Testis (tissue), 2 donors: ENCODE measurements at regions not wholly inside any gene's neighbourhood (a gene's known extent, or its start where the extent isn't known, plus 50 kb on each side); places are given as distances from the start of the nearest gene placed in this dataset.

Experiments used
- DNase-seq: peaks from one replicate; pipeline ENCODE4 v3.0.0-alpha.2; 2019
- H3K27ac ChIP-seq, 2 donors: fragments of 200-600 bp; sonication (generic); one replicate each; pipeline ENCODE4 v1.5.1; 2019
- H3K27me3 ChIP-seq: fragments of 200-600 bp; sonication (generic); one replicate; pipeline ENCODE4 v1.5.1; 2019
- H3K36me3 ChIP-seq: fragments of 200-600 bp; sonication (generic); one replicate; pipeline ENCODE4 v1.5.1; 2017; ENCODE audit warnings: low read depth; ENCODE audit errors: missing control alignments
- H3K4me1 ChIP-seq: fragments of 200-600 bp; sonication (generic); one replicate; pipeline ENCODE4 v1.5.1; 2019
- H3K4me3 ChIP-seq, 2 donors: fragments of 200-600 bp; sonication (generic); one replicate each; pipeline ENCODE4 v1.5.1; 2017 to 2019
- H3K9me3 ChIP-seq: fragments of 200-600 bp; sonication (generic); one replicate; pipeline ENCODE4 v1.5.1; 2017
- POLR2A ChIP-seq: fragments of 450-650 bp; IDR thresholded peaks from one replicate; pipeline ENCODE4 v1.6.1; 2017; ENCODE audit warnings: antibody characterized with exemption, mild to moderate bottlenecking, moderate library complexity
- WGBS, 2 donors: methylation state at CpG; one replicate each; pipeline ENCODE4 v1.1.5; 2018; 5-methylcytosine and 5-hydroxymethylcytosine counted together
- intact Hi-C: fragments of 100-400 bp; cut with DNase I; formaldehyde crosslinking; loops from one replicate; pipeline ENCODE4 v1.15.1; 2023; ENCODE audit warnings: low total_unique reads
- TF ChIP-seq, protein P1 (sequence below), 3 experiments: fragments of 450-650 bp in 2 of 3; fragments of 200-600 bp in 1 of 3; sonication (generic) in 1 of 3; IDR thresholded peaks; one replicate each; pipeline ENCODE4 v1.5.1; 2016 to 2019; ENCODE audit warnings: antibody characterized with exemption in 3 of 3, mild to moderate bottlenecking in 2 of 3, moderate library complexity in 1 of 3

- H3K27ac ChIP-seq: no peak overlapping the region
- no peak overlapping the region for H3K4me3 ChIP-seq
- H3K27me3 ChIP-seq: no peaks in the 10 kb centered on the region
- no peaks in the 10 kb centered on the region for H3K9me3 ChIP-seq
- TF ChIP-seq, protein P1, sequence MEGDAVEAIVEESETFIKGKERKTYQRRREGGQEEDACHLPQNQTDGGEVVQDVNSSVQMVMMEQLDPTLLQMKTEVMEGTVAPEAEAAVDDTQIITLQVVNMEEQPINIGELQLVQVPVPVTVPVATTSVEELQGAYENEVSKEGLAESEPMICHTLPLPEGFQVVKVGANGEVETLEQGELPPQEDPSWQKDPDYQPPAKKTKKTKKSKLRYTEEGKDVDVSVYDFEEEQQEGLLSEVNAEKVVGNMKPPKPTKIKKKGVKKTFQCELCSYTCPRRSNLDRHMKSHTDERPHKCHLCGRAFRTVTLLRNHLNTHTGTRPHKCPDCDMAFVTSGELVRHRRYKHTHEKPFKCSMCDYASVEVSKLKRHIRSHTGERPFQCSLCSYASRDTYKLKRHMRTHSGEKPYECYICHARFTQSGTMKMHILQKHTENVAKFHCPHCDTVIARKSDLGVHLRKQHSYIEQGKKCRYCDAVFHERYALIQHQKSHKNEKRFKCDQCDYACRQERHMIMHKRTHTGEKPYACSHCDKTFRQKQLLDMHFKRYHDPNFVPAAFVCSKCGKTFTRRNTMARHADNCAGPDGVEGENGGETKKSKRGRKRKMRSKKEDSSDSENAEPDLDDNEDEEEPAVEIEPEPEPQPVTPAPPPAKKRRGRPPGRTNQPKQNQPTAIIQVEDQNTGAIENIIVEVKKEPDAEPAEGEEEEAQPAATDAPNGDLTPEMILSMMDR (IDR thresholded peaks at IDR 0.05): no peak
- TF ChIP-seq POLR2A: no peak
- 70% methylated on average over 1 of the region's 1 CpG for WGBS, 2 donors
- H3K36me3 ChIP-seq: no peaks in the 10 kb centered on the region
- no peak for DNase-seq
- H3K4me1 ChIP-seq: no peaks in the 10 kb centered on the region
- intact Hi-C loops: no loop called here
Observed at GRCh38 chr13:89970353-89970709, 1377.2 kb upstream of the MIR17HG start.

DNA sequence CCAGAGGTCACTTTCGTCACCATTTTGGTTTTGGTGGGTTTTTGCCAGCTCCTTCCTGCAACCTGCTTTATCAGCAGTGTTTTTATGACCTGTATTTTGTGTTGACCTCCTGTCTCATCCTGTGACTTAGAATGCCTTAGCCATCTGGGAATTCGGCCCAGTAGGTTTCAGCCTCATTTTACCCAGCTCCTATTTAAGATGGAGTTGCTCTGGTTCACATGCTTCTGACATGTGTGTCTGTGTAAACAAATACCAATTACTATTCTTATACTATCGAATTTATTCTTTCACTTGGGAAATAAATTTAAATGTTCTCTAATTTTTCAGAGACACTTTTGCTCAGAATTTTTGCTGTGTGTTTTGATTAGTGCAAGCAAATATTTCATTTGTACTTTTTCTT, 1370.3 kb upstream of the MIR17HG start:
- H3K9me3 ChIP-seq: no peaks in the 10 kb centered on the region
- TF ChIP-seq, protein P1 (IDR thresholded peaks at IDR 0.05): no peak
- TF ChIP-seq POLR2A: no peak
- DNase-seq: no peak
- no peaks in the 10 kb centered on the region for H3K4me1 ChIP-seq
- no peaks in the 10 kb centered on the region for H3K27me3 ChIP-seq
- H3K36me3 ChIP-seq: no peaks in the 10 kb centered on the region
- no peak overlapping the region for H3K4me3 ChIP-seq
- intact Hi-C loops: no loop called here
- no peak overlapping the region for H3K27ac ChIP-seq
- 85 to 87% methylated on average over 3 of the region's 3 CpGs for WGBS, 2 donors

GRCh38 chr13:89980896-89981295, 1366.6 kb upstream of the MIR17HG start:
- no peaks in the 10 kb centered on the region for H3K9me3 ChIP-seq
- H3K36me3 ChIP-seq: no peaks in the 10 kb centered on the region
- no peak for DNase-seq
- H3K27ac ChIP-seq: no peak overlapping the region
- no peak for TF ChIP-seq POLR2A
- TF ChIP-seq, protein P1 (IDR thresholded peaks at IDR 0.05): no peak
- H3K27me3 ChIP-seq: no peaks in the 10 kb centered on the region
- intact Hi-C loops: no loop called here
- no peak overlapping the region for H3K4me3 ChIP-seq
- no peaks in the 10 kb centered on the region for H3K4me1 ChIP-seq

DNA sequence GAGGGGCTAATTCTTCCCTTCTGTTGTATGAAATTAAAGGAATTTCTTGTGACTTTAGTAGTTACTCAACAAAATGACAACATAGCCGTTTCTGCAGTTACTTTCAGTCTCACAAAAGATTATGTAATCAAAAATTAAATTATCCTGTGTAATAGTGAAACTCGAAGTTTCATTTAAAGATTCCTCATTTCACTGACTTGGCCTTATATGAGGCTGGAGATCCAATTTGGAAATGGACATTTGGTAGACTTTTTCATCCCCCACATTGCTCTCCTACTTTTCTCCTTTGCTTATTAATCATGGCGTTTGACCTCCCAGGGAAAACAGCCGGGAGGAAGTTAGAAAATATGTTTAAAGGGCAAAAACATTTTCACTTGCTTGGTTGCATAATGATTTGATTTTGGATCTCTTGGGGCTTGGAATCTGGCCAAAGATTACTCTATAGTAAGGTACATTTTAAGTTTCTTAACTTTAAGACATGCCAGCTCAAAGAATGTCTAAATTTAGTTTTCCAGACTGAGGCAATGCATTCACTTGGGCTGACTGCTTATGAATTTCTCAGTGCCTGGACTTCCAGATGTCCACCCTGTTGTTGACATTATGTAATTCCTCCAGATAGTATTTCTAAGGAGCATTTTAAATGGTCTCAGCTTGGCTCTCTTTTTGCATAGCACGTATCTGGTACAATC, 1364.9 kb upstream of the MIR17HG start:
- no peak for DNase-seq
- 19 to 47% methylated on average over 5 of the region's 5 CpGs for WGBS, 2 donors
- TF ChIP-seq POLR2A: no peak
- TF ChIP-seq, protein P1 (IDR thresholded peaks at IDR 0.05): no peak
- intact Hi-C loops: no loop called here
- Histone ChIP-seq H3K4me1 (no peaks in the 10 kb centered on the region), H3K36me3 (no peaks in the 10 kb centered on the region), H3K9me3 (no peaks in the 10 kb centered on the region), H3K27ac (no peak overlapping the region), H3K4me3 (no peak overlapping the region), H3K27me3 (no peaks in the 10 kb centered on the region)

DNA sequence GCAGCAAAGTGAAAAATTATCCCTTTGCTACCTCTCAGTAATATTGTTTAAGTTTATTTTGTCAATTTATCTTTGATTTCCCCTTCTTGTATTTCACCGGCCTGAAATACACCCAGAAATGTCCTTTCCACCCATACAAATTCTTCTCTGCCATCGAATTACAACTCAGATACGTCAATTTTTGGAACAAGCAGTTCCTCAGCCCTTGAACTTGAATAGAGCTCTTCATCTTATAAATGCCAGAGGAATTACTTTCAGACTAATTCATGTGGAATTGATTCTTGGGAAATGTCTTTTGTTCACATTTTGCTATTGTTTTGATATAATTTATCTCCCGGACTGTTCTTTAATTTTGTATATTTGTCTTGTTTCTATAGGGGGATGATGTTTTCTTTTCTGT, 1359.3 kb upstream of the MIR17HG start:
- 50 to 58% methylated on average over 4 of the region's 4 CpGs for WGBS, 2 donors
- no peaks in the 10 kb centered on the region for H3K4me1 ChIP-seq
- H3K9me3 ChIP-seq: no peaks in the 10 kb centered on the region
- H3K27me3 ChIP-seq: no peaks in the 10 kb centered on the region
- H3K36me3 ChIP-seq: no peaks in the 10 kb centered on the region
- intact Hi-C loops: no loop called here
- no peak overlapping the region for H3K4me3 ChIP-seq
- DNase-seq: no peak
- TF ChIP-seq, protein P1 (IDR thresholded peaks at IDR 0.05): no peak
- no peak for TF ChIP-seq POLR2A
- no peak overlapping the region for H3K27ac ChIP-seq
